SK-N-SH (cell line): ENCODE measurements at regions not wholly inside any gene's neighbourhood (a gene's known extent, or its start where the extent isn't known, plus 50 kb on each side); places are given as distances from the start of the nearest gene placed in this dataset.

Experiments
- CTCF ChIP-seq: fragments of 200-600 bp; sonication (generic); IDR thresholded peaks from 2 replicates; pipeline ENCODE4 v1.6.1; 2017; ENCODE audit warnings: antibody characterized with exemption, mild to moderate bottlenecking, moderate library complexity
- ELF1 ChIP-seq: IDR thresholded peaks from 2 replicates; pipeline ENCODE4 v1.4.0; 2012
- EP300 ChIP-seq, 2 experiments: IDR thresholded peaks; 2 replicates each; pipeline versions ENCODE4 v1.4.0 to v1.6.1; 2012; ENCODE audit warnings: borderline replicate concordance in 1 of 2, low read depth in 1 of 2, low read length in 1 of 2
- MAX ChIP-seq: IDR thresholded peaks from 2 replicates; pipeline ENCODE4 v1.4.0; 2012; ENCODE audit warnings: low read depth
- NFIC ChIP-seq: IDR thresholded peaks from 2 replicates; pipeline ENCODE4 v1.4.0; 2012; ENCODE audit warnings: borderline replicate concordance
- PBX3 ChIP-seq: IDR thresholded peaks from 2 replicates; pipeline ENCODE4; 2012
- POLR2AphosphoS5 ChIP-seq: IDR thresholded peaks from 2 replicates; pipeline ENCODE4 v1.6.1; 2012; ENCODE audit warnings: low read depth, low read length
- REST ChIP-seq: IDR thresholded peaks from 2 replicates; pipeline ENCODE4 v1.6.1; 2012; ENCODE audit warnings: mild to moderate bottlenecking, low read depth, low read length, moderate library complexity
- TAF1 ChIP-seq: IDR thresholded peaks from 2 replicates; pipeline ENCODE4 v1.6.1; 2012; ENCODE audit warnings: low read depth, mild to moderate bottlenecking, low read length, moderate library complexity, borderline replicate concordance

- TF ChIP-seq CTCF (no peak), TAF1 (no peak), NFIC (no peak), ELF1 (no peak), MAX (no peak), EP300 (IDR thresholded peaks at IDR 0.05; ENCODE audit: borderline replicate concordance in 1 of 2, low read depth in 1 of 2, low read length in 1 of 2) (no peak), PBX3 (no peak), POLR2AphosphoS5 (no peak), REST (no peak)
Observed at GRCh38 chr10:8246548-8246947, 192.1 kb downstream of the GATA3 start.
